Esophagus squamous epithelium (tissue), 4 donors: ENCODE measurements at regions not wholly inside any gene's neighbourhood (a gene's known extent, or its start where the extent isn't known, plus 50 kb on each side); places are given as distances from the start of the nearest gene placed in this dataset.

Source experiments
- CTCF ChIP-seq, 6 experiments: fragments of 450-650 bp in 4 of 6; fragments of 200-600 bp in 2 of 6; sonication (generic) in 2 of 6; IDR thresholded peaks; one replicate each; pipeline ENCODE4 v1.5.1; 2016 to 2019; ENCODE audit warnings: antibody characterized with exemption in 6 of 6, mild to moderate bottlenecking in 4 of 6, moderate library complexity in 4 of 6
- POLR2A ChIP-seq, 4 donors: fragments of 450-650 bp; IDR thresholded peaks; one replicate each; pipeline ENCODE4 v1.6.1; 2017; ENCODE audit warnings: antibody characterized with exemption in 4 of 4, mild to moderate bottlenecking in 4 of 4, moderate library complexity in 3 of 4

DNA sequence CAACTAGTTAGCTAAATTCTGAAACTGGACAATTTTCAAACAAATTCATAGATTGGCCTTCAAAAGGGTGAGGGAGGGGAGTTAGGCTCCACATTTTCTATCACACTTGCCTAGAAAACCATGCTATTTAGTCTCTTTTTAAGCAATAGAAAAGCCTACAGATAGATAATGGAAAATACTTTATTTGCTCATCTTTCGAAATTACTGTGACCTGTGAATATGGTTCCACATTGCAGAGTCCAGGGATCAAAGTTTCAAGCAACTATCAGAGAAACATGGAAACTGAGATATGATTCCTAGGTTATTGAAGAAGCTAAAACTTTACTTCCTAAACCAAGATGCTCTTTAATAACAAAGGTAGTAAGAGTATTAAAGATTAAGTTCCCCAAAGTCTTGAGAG is 176.6 kb upstream of the NECTIN3 start:
- TF ChIP-seq POLR2A (IDR thresholded peaks at IDR 0.05), result no peak
- no peak for TF ChIP-seq CTCF (IDR thresholded peaks at IDR 0.05)
